Stimulated activated CD8-positive, alpha-beta memory T cell treated with anti-CD3 and anti-CD28 coated beads, Interleukin-2, amount 100 ng/mL, for 48 hours (primary cell): ENCODE measurements at regions not wholly inside any gene's neighbourhood (a gene's known extent, or its start where the extent isn't known, plus 50 kb on each side); places are given as distances from the start of the nearest gene placed in this dataset.
"Not testable (repeated sequence)": the region's sequence is repeated elsewhere in the genome, so short reads cannot be mapped to it uniquely, and the experiment has no call there.

ENCODE experiments used
- DNase-seq, 2 donors: peaks; one replicate each; pipeline ENCODE4 v3.0.0-alpha.2; 2020; ENCODE audit warnings: low read depth in 2 of 2

- no peak for DNase-seq
These were observed 151.6 kb downstream of the ABCC12 start for GRCh38 chr16:48004141-48004695.

DNA sequence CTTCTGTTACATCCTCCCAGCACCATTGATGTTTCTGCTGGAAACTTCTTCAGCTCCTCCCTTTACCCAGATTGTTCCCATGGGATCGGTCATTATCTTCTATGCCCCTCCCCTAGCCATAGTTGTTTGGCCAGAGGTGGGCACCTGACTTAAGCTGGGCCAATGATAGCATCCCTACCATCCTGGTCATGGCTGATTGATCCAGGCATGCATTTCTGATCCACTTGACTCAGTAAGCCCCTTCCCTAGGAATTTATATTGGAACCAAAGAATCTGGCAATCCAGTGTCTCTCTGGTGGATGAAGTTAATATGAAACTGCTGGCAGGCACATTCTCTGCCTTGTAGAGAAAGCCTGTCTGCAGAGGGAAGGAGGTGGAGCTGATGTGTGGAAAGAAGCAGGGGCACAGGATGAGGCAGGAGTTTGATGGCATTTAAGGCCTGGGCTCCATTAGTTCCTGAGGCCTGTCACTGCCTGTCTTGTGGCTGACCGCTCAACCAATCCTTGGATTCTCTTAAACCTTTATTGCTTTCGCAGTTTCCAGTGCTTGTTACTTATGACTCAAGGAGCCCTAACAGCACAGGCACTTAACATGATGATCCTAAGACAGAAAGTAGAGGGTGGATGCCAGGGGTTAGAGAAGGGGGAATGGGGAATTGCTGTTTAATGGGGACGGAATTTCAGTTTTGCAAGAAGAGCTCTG is 152.4 kb downstream of the ABCC12 start:
- no peak for DNase-seq

DNA sequence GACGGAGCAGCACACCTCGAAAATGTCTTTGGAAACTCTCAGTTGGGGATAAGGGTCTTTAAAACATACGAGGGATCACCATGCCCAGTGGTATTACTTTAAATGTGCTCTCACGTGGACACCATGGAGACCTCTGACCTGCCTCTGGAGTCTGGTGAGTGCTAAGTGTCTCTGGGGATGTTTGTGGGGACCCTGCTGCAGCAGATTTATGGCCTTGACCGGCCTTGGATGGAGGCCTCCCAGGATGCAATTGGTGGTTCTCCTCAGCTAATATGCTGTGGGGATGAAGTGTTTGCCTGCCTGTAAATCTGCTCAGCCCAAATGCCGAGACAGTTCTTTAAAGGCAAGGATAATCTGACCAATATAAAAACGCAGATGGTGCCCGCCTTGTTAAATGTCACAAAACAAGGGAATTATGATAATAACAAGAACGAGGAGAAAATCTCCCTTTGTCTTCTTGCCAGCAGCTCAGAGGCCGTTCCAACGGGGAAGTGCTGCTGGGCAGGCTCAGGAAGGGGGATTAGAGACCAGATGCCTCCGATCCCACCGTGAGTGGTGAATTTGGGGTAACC is 154.4 kb downstream of the ABCC12 start:
- DNase-seq: no peak

GRCh38 chr16:48000622-48001021 is 155.2 kb downstream of the ABCC12 start:
- no peak for DNase-seq

- no peak for DNase-seq
These were observed 156.2 kb downstream of the ABCC12 start for GRCh38 chr16:47999595-47999994.

DNA sequence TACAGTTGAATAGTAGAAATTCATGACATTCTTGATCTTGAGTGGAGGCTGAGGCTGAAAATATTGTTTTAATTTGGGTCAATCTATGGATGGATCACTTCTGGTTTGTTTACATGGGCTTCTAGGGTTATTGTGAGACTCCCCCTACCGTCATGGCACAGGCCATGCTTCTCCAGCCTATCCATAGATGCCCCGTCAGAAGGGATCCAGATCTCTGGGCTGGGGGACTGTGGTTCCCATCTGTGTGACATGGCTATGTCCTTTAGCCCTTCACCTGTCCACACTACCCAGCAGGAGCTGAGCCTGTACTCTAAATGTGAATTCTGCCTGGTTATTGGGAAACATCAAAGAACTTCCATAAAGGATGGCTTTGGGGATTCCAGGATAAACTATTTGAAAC is 160.4 kb downstream of the ABCC12 start:
- DNase-seq: no peak

GRCh38 chr16:47991491-47991890 is 164.3 kb downstream of the ABCC12 start:
- no peak for DNase-seq

- no peak for DNase-seq
These were observed 165.1 kb downstream of the ABCC12 start for GRCh38 chr16:47990676-47991075.

DNA sequence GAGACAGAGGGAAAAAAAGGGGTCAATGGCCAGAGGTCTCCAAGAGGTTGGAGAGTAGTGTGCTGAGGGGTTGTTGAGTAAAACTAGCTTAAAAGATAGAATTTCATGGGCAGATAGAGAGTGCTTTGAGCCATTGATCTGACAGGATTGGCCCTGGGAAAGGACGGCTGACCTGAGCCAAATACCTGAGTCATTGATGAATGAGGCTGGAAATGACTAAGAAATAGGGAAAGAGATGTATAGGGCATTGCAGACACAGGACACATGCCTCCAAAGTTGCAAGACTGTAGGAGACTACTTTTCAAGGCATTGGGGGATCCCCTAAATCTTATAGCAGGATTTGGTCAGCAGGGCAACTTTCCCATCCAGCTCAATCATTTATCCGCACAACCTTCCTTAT is 168.7 kb downstream of the ABCC12 start:
- DNase-seq: no peak

DNA sequence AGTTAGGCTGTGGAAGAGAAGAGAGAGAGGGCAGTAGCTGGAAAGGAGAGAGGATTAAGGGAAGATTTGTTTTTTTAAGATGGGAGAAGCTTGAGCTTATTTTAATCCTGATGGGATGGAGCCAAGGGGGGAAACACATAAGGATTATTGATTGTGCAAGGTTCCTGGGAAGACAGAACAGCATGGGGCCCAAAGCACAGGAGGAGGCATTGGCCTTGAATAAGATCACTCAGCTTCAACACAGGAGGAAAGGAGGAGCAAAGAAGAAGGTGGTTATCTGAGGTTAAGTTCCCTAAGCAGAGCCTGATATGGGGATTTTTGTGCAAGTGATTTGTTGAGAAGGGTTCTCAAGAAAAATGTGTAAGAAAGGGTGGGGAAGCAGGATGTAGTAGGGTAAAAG is 169.8 kb downstream of the ABCC12 start:
- DNase-seq: no peak

GRCh38 chr16:47984669-47985068 is 171.1 kb downstream of the ABCC12 start:
- DNase-seq: no peak

DNA sequence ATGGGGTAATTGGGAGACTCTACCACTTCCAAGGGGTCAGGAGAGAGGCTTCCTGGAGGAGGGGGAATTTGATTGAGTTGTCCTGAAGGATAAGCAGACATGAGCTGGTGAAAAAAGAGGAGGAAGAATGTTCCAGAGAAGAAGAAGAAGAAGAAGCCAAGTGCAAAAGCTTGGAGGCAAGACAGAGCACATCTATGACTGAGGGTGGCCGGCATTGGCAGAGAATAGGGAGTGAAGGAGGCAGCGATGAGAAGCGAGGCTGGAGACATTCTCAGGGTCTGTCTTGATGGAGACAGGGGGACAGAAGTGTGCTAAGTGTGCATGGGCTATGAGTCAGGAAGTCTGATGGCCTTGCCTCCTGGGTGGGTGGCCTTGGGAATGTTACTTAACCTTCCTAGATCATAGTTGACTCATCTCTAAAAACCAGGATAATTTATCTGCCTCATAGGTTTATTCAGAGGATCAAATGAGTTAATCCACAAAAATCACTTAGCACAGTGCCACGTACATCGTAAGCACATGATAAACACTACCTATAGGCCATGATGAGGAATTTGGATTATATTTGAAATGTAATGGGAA is 171.7 kb downstream of the ABCC12 start:
- no peak for DNase-seq

GRCh38 chr16:47980212-47980611 is 175.6 kb downstream of the ABCC12 start:
- DNase-seq: no peak

DNA sequence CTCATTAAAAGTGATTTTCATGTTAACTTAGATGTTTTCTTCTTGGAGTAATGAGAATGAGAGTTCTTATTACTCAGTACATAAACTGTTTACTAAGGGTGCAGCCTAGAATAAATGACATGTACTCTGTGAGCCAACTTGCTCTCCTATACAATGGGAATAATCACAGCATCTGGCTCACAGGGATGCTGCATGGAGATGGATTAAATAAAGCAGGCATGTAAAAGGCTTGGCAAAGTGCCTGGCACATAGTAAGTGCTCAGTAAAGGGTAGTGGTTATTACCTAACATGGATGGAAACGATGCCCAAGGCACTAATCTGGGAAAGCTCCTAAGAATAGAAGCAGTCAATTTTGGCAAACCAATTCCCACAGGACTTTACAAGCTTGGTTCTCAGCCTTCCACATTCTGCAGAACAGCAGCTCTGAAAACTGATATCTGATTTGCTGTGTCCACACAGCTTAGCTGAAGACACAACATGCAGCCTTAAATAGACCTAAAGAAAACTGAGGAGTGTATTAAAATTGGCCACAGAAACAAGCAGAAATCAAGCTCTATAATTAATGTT is 176.1 kb downstream of the ABCC12 start:
- DNase-seq: no peak

GRCh38 chr16:47979164-47979520 is 176.7 kb downstream of the ABCC12 start:
- DNase-seq: no peak

DNA sequence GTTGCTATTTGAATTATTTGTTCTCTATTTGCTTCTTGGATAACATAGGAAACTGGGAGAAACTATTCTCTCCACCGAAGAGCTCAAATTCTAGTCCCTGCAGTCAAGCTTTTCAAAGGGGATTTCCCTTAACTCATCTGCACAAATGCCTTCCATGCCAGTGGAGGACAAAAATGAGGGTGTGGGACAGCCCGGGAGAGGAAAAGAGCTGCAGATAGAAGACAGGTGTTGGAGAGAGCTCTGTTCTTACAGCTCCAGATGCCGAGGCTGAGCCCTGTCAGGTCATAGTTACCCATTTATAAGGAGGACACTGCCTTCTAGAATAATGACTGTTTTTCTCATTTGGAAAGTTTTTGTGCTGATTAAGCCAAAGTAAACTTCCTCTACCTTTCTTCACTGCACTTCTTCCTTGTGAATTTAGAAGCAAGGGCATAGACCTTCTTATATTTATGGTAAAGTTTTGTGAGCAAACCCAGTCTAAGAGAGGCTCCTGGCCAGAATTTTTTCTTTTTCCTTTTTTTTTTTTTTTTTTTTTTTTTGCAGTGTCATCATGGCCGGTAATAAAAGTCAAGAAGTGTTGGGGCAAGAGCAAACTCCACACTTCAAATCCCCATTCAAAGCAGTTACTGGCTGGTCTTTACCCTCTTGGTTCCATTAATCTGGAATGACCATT is 177.2 kb downstream of the ABCC12 start:
- no peak for DNase-seq

GRCh38 chr16:47977802-47978201 is 178.0 kb downstream of the ABCC12 start:
- no peak for DNase-seq

DNA sequence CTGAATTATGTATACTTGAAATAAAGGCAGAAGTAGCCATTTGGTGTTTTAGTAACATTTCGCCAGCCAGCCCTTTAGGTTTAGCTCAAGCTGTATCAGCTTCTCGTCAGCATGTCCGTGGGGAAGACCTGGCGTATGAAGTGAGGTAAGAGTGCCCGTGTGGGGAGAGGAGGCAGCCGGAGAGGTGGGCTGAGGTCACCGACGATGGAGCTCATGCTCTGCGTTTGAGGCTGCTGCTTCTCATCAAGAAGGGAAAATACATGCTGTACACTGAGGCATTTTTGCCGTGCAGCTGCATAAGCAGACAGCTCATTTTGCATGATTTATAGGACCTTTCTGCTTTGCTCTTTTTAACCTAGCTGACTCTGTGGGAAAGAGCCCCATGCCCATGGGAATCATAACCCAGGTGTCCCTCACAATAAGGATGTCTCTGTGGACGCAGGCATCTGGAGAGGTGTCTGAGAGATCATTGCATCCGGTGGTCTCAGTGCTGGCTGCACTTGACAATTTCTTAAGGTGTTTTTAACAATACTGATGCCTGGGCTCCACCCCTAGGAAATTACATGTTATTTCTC is 179.1 kb downstream of the ABCC12 start:
- DNase-seq: no peak

DNA sequence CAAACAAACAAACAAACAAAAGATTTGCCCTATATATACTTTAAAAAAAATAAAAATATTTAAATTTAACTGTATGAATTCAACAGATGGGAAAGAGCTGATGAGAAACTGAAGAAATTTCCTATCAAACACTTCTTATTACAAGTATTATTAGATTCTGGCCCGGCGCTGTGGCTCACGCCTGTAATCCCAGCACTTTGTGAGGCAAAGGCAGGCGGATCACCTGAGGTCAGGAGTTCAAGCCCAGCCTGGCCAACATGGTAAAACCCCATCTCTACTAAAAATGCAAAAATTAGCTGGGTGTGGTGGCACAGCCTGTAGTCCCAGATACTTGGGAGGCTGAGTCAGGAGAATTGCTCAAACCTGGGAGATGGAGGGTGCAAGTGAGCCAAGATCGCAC is 180.8 kb downstream of the ABCC12 start:
- not testable (repeated sequence) for DNase-seq

GRCh38 chr16:47973552-47973951 is 182.2 kb downstream of the ABCC12 start:
- DNase-seq: no peak

DNA sequence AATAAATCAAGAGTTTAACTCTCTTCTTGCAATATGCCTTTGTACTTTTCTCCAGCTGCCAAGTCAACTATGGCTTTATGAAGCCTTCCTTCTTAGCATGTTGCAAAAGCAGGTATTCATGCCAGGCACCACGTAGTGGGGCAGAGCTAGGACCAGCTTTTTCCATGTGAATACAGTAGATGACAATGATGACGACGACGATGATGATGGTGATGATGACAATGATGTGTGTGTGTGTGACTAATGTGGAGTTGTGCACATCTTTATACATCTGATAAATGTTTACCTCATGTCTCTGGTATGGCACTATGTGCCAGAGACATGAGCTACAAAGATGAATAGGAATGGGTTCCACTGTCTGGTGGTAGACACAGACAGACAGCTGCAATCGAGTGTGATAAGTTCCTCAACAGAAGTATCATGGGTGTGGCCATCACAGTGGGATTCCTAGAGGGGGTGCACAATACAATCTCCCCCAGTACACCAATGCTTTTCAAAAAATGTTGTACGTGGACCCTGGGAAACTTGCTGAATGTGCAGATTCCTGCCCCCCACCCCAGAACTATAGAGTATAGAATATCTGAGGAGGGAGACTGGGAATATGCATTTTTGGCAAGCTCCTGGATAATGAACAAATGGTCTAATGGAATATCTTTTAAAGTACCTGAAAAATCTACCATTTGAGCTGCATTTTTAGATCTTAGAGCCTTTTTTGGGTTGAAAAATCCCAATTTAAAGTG is 183.4 kb downstream of the ABCC12 start:
- no peak for DNase-seq
